K562 (cell line): ENCODE measurements at regions not wholly inside any gene's neighbourhood (a gene's known extent, or its start where the extent isn't known, plus 50 kb on each side); places are given as distances from the start of the nearest gene placed in this dataset.
"Not testable (repeated sequence)": the region's sequence is repeated elsewhere in the genome, so short reads cannot be mapped to it uniquely, and the experiment has no call there.

Experiments
- ASH1L ChIP-seq: fragments of 450-650 bp; IDR thresholded peaks from 2 replicates; pipeline ENCODE4 v1.6.1; 2018; ENCODE audit warnings: borderline replicate concordance, mild to moderate bottlenecking, low read depth; ENCODE audit not compliant: partially characterized antibody
- ATF1 ChIP-seq, 2 experiments: fragments of 450-650 bp in 1 of 2; IDR thresholded peaks; 2 replicates each; pipeline ENCODE4 v1.6.1; 2016; ENCODE audit warnings: missing compliant biosample characterization in 1 of 2, missing genetic modification characterization in 1 of 2
- DDX20 ChIP-seq: fragments of 450-650 bp; IDR thresholded peaks from 2 replicates; pipeline ENCODE4 v1.6.1; 2016; ENCODE audit warnings: missing genetic modification characterization, low read depth, mild to moderate bottlenecking, missing compliant biosample characterization, moderate library complexity
- DNMT1 ChIP-seq: fragments of 450-650 bp; IDR thresholded peaks from 2 replicates; pipeline ENCODE4 v1.6.1; 2016; ENCODE audit warnings: antibody characterized with exemption, mild to moderate bottlenecking
- FOXM1 ChIP-seq, 2 experiments: fragments of 450-650 bp in 1 of 2; sonication (generic) in 1 of 2; formaldehyde crosslinking in 1 of 2; IDR thresholded peaks; 2 replicates each; pipeline versions ENCODE4 v1.6.1 to v1.9.0; 2017 to 2022; ENCODE audit warnings: low read depth in 2 of 2, mild to moderate bottlenecking in 2 of 2, missing genetic modification reagents in 1 of 2, moderate library complexity in 1 of 2
- HINFP ChIP-seq: fragments of 450-650 bp; conservative IDR thresholded peaks from 2 replicates; pipeline ENCODE4 v1.6.1; 2016; ENCODE audit warnings: missing genetic modification characterization, low read depth, mild to moderate bottlenecking, control low read depth, missing compliant biosample characterization
- LARP7 ChIP-seq: fragments of 450-650 bp; IDR thresholded peaks from 2 replicates; pipeline ENCODE4 v1.6.1; 2016
- NCOA2 ChIP-seq, 2 experiments: fragments of 450-650 bp; IDR thresholded peaks; 2 replicates each; pipeline ENCODE4 v1.6.1; 2018; ENCODE audit warnings: mild to moderate bottlenecking in 2 of 2, moderate library complexity in 1 of 2; ENCODE audit not compliant: partially characterized antibody in 2 of 2
- SP1 ChIP-seq: sonication (generic); formaldehyde crosslinking; IDR thresholded peaks from 2 replicates; pipeline ENCODE4 v1.8.1; 2022; ENCODE audit warnings: mild to moderate bottlenecking, missing genetic modification reagents
- UBTF ChIP-seq, 2 experiments: IDR thresholded peaks; 2 replicates each; pipeline ENCODE4 v1.6.1; 2012; ENCODE audit warnings: improper control_type of control experiment in 2 of 2, low read depth in 2 of 2, low read length in 2 of 2, borderline replicate concordance in 1 of 2
- XRCC5 ChIP-seq: fragments of 200-400 bp; formaldehyde crosslinking; IDR thresholded peaks from 2 replicates; pipeline ENCODE4 v1.6.1; 2017; ENCODE audit warnings: low read depth, mild to moderate bottlenecking, low read length
- ZBTB40 ChIP-seq, 2 experiments: fragments of 450-650 bp in 1 of 2; sonication (generic) in 1 of 2; formaldehyde crosslinking in 1 of 2; IDR thresholded peaks; 2 replicates each; pipeline versions ENCODE4 v1.7.1 to v1.9.0; 2016 to 2022; ENCODE audit warnings: inconsistent platforms in 1 of 2, mild to moderate bottlenecking in 1 of 2, missing genetic modification reagents in 1 of 2

DNA sequence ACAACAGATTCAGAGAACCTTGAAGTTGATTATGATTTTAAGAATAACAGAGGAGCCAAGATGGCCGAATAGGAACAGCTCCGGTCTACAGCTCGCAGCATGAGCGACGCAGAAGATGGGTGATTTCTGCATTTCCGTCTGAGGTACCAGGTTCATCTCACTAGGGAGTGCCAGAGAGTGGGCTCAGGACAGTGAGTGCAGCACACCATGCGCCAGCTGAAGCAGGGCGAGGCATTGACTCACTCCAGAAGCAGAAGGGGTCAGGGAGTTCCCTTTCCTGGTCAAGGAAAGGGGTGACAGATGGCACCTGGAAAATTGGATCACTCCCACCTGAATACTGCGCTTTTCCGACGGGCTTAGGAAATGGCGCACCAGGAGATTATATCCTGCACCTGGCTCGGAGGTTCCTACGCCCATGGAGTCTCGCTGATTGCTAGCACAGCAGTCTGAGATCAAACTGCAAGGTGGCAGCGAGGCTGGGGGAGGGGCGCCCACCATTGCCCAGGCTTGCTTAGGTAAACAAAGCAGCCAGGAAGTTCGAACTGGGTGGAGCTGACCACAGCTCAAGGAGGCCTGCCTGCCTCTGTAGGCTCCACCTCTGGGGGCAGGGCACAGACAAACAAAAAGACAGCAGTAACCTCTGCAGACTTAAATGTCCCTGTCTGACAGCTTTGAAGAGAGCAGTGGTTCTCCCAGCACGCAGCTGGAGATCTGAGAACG is 670.2 kb downstream of the XIRP2 start:
- TF ChIP-seq DDX20; LARP7; ZBTB40 (IDR thresholded peaks at IDR 0.05); ZBTB40 (CRISPR knock-in tag; IDR thresholded peaks at IDR 0.05); DNMT1; HINFP; XRCC5; FOXM1 (IDR thresholded peaks at IDR 0.05; ENCODE audit: low read depth); FOXM1 (CRISPR knock-in tag; IDR thresholded peaks at IDR 0.05; ENCODE audit: low read depth); ASH1L; NCOA2 (IDR thresholded peaks at IDR 0.05; ENCODE audit: partially characterized antibody in 2 of 2); SP1 (CRISPR knock-in tag); UBTF (IDR thresholded peaks at IDR 0.05; ENCODE audit: borderline replicate concordance in 1 of 2, low read depth in 2 of 2, low read length in 2 of 2); ATF1 (CRISPR knock-in tag; IDR thresholded peaks at IDR 0.05); ATF1 (tag; IDR thresholded peaks at IDR 0.05): not testable (repeated sequence)
